OCI-LY3 (cell line): ENCODE measurements at regions not wholly inside any gene's neighbourhood (a gene's known extent, or its start where the extent isn't known, plus 50 kb on each side); places are given as distances from the start of the nearest gene placed in this dataset.

Source experiments
- H2AFZ ChIP-seq: fragments of 200-600, 300-600 bp; shearing (Covaris generic); 2 replicates; pipeline ENCODE4 v1.6.0; 2014; ENCODE audit warnings: antibody characterized with exemption, low read depth, low read length
- H3K27ac ChIP-seq: fragments of 200-600, 300-600 bp; sonication (generic); 2 replicates; pipeline ENCODE4 v1.5.1; 2014; ENCODE audit warnings: mild to moderate bottlenecking, low read length, moderate library complexity, mixed read lengths
- H3K27me3 ChIP-seq: fragments of 200-600, 300-600 bp; sonication (generic); 2 replicates; pipeline ENCODE4 v1.6.1; 2014; ENCODE audit warnings: low read depth, low read length, mixed read lengths
- H3K36me3 ChIP-seq: fragments of 200-600, 300-600 bp; sonication (generic); replicated peaks from 2 replicates; pipeline ENCODE3; 2014; ENCODE audit warnings: low read depth, low read length, mixed read lengths
- H3K4me1 ChIP-seq: fragments of 300-600, 200-600 bp; sonication (generic); 2 replicates; pipeline ENCODE4 v1.6.1; 2014; ENCODE audit warnings: low read length, mixed read lengths
- H3K4me2 ChIP-seq: fragments of 200-600, 300-600 bp; sonication (generic); 2 replicates; pipeline ENCODE4 v1.6.1; 2014; ENCODE audit warnings: low read length, mixed read lengths
- H3K4me3 ChIP-seq: fragments of 300-600, 200-600 bp; sonication (generic); 2 replicates; pipeline ENCODE4 v1.5.1; 2014; ENCODE audit warnings: antibody characterized with exemption, mild to moderate bottlenecking, low read length, moderate library complexity
- H3K79me2 ChIP-seq: fragments of 300-600, 200-600 bp; shearing (Covaris generic); 2 replicates; pipeline ENCODE4 v1.6.1; 2014; ENCODE audit warnings: mild to moderate bottlenecking, low read length, mixed read lengths
- H3K9ac ChIP-seq: fragments of 300-600, 200-600 bp; shearing (Covaris generic); 2 replicates; pipeline ENCODE4 v1.6.0; 2014; ENCODE audit warnings: mild to moderate bottlenecking, low read length, moderate library complexity
- H3K9me3 ChIP-seq: fragments of 200-600, 300-600 bp; shearing (Covaris generic); 2 replicates; pipeline ENCODE4 v1.6.1; 2014; ENCODE audit warnings: low read length, mixed read lengths; ENCODE audit not compliant: insufficient read depth
- H4K20me1 ChIP-seq: fragments of 200-600, 300-600 bp; sonication (generic); 2 replicates; pipeline ENCODE4 v1.6.1; 2016; ENCODE audit warnings: low read length, mixed read lengths; ENCODE audit not compliant: insufficient read depth
- CTCF ChIP-seq: fragments of 200-600, 300-600 bp; sonication (generic); IDR thresholded peaks from 2 replicates; pipeline ENCODE4 v1.5.1; 2014; ENCODE audit warnings: antibody characterized with exemption, low read length, low read depth
- EZH2phosphoT487 ChIP-seq: fragments of 200-600 bp; shearing (Covaris generic); IDR thresholded peaks from 2 replicates; pipeline ENCODE4 v1.6.1; 2018; ENCODE audit warnings: antibody characterized with exemption, mixed run types, low read depth

DNA sequence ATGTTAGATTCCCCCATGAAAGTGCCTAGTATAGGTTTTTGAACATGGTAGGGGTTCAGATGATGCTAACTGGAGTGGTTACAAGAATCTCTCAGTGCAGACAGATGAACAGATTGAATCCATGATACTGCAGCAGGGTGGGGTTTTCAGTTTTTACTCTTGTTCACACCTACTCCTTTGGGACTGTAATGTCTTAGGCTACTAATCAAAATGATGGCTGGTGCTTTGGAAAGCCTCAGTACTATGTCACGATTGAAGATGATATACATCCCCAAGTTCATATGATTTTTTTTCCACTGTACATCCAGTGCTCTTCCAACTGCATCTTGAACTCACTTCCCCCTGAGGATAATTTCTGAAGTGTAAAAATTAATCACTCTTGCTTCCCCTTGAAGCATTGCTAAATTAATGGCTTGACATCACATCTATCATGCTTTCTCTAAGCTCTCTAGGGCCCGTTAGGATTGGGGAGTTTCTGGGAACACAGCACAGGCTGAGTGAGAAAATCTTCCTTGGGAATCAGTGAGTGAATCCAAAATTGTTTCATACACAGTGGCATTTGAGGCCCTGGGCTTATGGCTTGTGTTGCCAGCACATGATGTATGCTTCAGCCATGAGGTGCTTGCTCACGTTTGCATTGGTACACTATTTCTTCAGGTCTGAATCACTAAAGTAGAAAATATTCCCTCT, 115.0 kb upstream of the TPRG1 start:
- H3K9ac ChIP-seq = no peak overlapping the region
- H3K4me2 ChIP-seq = no peak overlapping the region
- no peaks in the 10 kb centered on the region for H3K79me2 ChIP-seq
- no peak overlapping the region for H2AFZ ChIP-seq
- no peaks in the 10 kb centered on the region for H3K4me1 ChIP-seq
- H3K27me3 ChIP-seq = no peaks in the 10 kb centered on the region
- H3K4me3 ChIP-seq = no peak overlapping the region
- H3K36me3 ChIP-seq = no peaks in the 10 kb centered on the region
- H3K9me3 ChIP-seq = no peaks in the 10 kb centered on the region
- TF ChIP-seq EZH2phosphoT487 (no peak), CTCF (no peak)
- H4K20me1 ChIP-seq = no peaks in the 10 kb centered on the region
- no peak overlapping the region for H3K27ac ChIP-seq

- no peak overlapping the region for H3K9ac ChIP-seq
- no peaks in the 10 kb centered on the region for H3K36me3 ChIP-seq
- H3K9me3 ChIP-seq = no peaks in the 10 kb centered on the region
- no peaks in the 10 kb centered on the region for H3K79me2 ChIP-seq
- TF ChIP-seq EZH2phosphoT487 (no peak), CTCF (no peak)
- no peaks in the 10 kb centered on the region for H3K27me3 ChIP-seq
- no peak overlapping the region for H2AFZ ChIP-seq
- H3K27ac ChIP-seq = no peak overlapping the region
- no peaks in the 10 kb centered on the region for H3K4me1 ChIP-seq
- H4K20me1 ChIP-seq = no peaks in the 10 kb centered on the region
- H3K4me2 ChIP-seq = no peak overlapping the region
- H3K4me3 ChIP-seq = no peak overlapping the region
These were observed 114.4 kb upstream of the TPRG1 start for GRCh38 chr3:189057369-189057768.

- Histone ChIP-seq H3K9ac (no peak overlapping the region), H3K9me3 (peaks cover under 1% of the 10 kb centered on the region; the same call in 1 of the 2 replicates), H3K4me1 (no peaks in the 10 kb centered on the region), H3K27ac (no peak overlapping the region), H3K36me3 (no peaks in the 10 kb centered on the region), H3K4me2 (no peak overlapping the region), H3K27me3 (no peaks in the 10 kb centered on the region), H3K79me2 (no peaks in the 10 kb centered on the region), H2AFZ (no peak overlapping the region), H3K4me3 (no peak overlapping the region), H4K20me1 (no peaks in the 10 kb centered on the region)
- no peak for TF ChIP-seq CTCF
- no peak for TF ChIP-seq EZH2phosphoT487
These were observed 113.7 kb upstream of the TPRG1 start for GRCh38 chr3:189058071-189058470.

DNA sequence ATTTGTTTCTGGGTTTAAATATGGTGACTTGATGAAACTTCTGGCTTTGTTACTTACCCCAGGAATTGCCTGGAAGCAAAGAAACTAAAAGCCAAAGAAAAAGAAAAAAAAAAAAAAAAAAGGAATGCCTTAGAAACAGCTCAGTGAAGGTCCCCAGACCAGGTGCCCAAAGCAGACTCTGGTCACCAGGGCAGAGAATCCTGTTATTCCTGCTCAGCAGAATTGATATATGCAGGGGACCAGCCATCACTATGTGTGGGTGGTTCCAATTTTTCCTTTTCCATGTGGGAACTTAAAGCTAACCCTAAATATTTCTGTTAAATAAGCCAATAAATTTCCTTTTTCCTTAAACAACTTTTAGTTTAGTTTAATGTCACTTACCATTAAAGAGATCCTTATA, 100.8 kb upstream of the TPRG1 start:
- no peaks in the 10 kb centered on the region for H3K36me3 ChIP-seq
- H3K27ac ChIP-seq = no peak overlapping the region
- H3K79me2 ChIP-seq = no peaks in the 10 kb centered on the region
- H3K4me3 ChIP-seq = no peak overlapping the region
- no peaks in the 10 kb centered on the region for H3K27me3 ChIP-seq
- TF ChIP-seq CTCF (no peak), EZH2phosphoT487 (no peak)
- H3K4me1 ChIP-seq = peaks cover 11% of the 10 kb centered on the region
- no peak overlapping the region for H3K9ac ChIP-seq
- no peaks in the 10 kb centered on the region for H3K9me3 ChIP-seq
- H4K20me1 ChIP-seq = no peaks in the 10 kb centered on the region
- peak overlapping the region; percentile 36; the same call in 1 of the 2 replicates for H3K4me2 ChIP-seq
- no peak overlapping the region for H2AFZ ChIP-seq
